HG03378 (cell line): ENCODE measurements at regions not wholly inside any gene's neighbourhood (a gene's known extent, or its start where the extent isn't known, plus 50 kb on each side); places are given as distances from the start of the nearest gene placed in this dataset.
"Not testable (repeated sequence)": the region's sequence is repeated elsewhere in the genome, so short reads cannot be mapped to it uniquely, and the experiment has no call there.

Source experiments
- ATAC-seq: cut with Tn5 transposase; IDR thresholded peaks from one replicate; pipeline ENCODE4 v1.9.1; 2021; ENCODE audit warnings: mild to moderate bottlenecking, moderate library complexity; ENCODE audit not compliant: unreplicated experiment

GRCh38 chr11:97102180-97102579 lies 712.4 kb downstream of the JRKL start:
- ATAC-seq: not testable (repeated sequence)

GRCh38 chr11:97107604-97108003 lies 717.8 kb downstream of the JRKL start:
- no peak for ATAC-seq

GRCh38 chr11:97109078-97109477 lies 719.3 kb downstream of the JRKL start:
- ATAC-seq: no peak

- no peak for ATAC-seq
Observed at GRCh38 chr11:97110376-97110775, 720.6 kb downstream of the JRKL start.

- no peak for ATAC-seq
Observed at GRCh38 chr11:97111559-97111958, 721.7 kb downstream of the JRKL start.

GRCh38 chr11:97118614-97119200 lies 728.9 kb downstream of the JRKL start:
- ATAC-seq: no peak

- ATAC-seq: no peak
Observed at GRCh38 chr11:97123237-97123636, 733.4 kb downstream of the JRKL start.

GRCh38 chr11:97136067-97136466 lies 746.3 kb downstream of the JRKL start:
- no peak for ATAC-seq

- ATAC-seq: no peak
Observed at GRCh38 chr11:97140885-97141494, 751.2 kb downstream of the JRKL start.

GRCh38 chr11:97143463-97143862 lies 753.6 kb downstream of the JRKL start:
- no peak for ATAC-seq

- no peak for ATAC-seq
Observed at GRCh38 chr11:97149741-97150140, 759.9 kb downstream of the JRKL start.

- no peak for ATAC-seq
Observed at GRCh38 chr11:97157221-97157740, 767.5 kb downstream of the JRKL start.

GRCh38 chr11:97158243-97158642 lies 768.4 kb downstream of the JRKL start:
- no peak for ATAC-seq

- ATAC-seq: no peak
Observed at GRCh38 chr11:97163631-97164191, 773.9 kb downstream of the JRKL start.

- ATAC-seq: no peak
Observed at GRCh38 chr11:97201743-97202612, 812.2 kb downstream of the JRKL start.

GRCh38 chr11:97202613-97203292 lies 812.9 kb downstream of the JRKL start:
- no peak for ATAC-seq

- ATAC-seq: no peak
Observed at GRCh38 chr11:97218011-97218410, 828.2 kb downstream of the JRKL start.

GRCh38 chr11:97223647-97224046 lies 833.8 kb downstream of the JRKL start:
- ATAC-seq: no peak

- no peak for ATAC-seq
Observed at GRCh38 chr11:97224396-97224795, 834.6 kb downstream of the JRKL start.

- ATAC-seq: no peak
Observed at GRCh38 chr11:97225794-97226193, 836.0 kb downstream of the JRKL start.

- ATAC-seq: no peak
Observed at GRCh38 chr11:97229936-97230335, 840.1 kb downstream of the JRKL start.
